ENCODE measurements at regions not wholly inside any gene's neighbourhood (a gene's known extent, or its start where the extent isn't known, plus 50 kb on each side); places are given as distances from the start of the nearest gene placed in this dataset.

- Histone ChIP-seq H2BK120ac (ENCODE audit: low read depth, low read length, poor library complexity, severe bottlenecking) (no peak overlapping the region), H3K4me2 (ENCODE audit: insufficient read depth, insufficient read length, low read length) (no peak overlapping the region)
- WGBS (ENCODE audit: extremely low coverage, insufficient read length, low lambda C conversion rate), result no CpG with 5 or more reads among the region's 1 CpG
Measured at GRCh38 chr16:80408014-80408413, 132.8 kb upstream of the DYNLRB2 start.

More at GRCh38 chr16:80408014-80408413, 132.8 kb upstream of the DYNLRB2 start:
- Histone ChIP-seq H3K4ac (ENCODE audit: low read depth, low read length) (no peak overlapping the region), H3K23me2 (ENCODE audit: insufficient read length, low read depth, low read length, poor library complexity, severe bottlenecking) (no peaks in the 10 kb centered on the region), H4K5ac (ENCODE audit: insufficient read length, low read depth, low read length) (no peak overlapping the region), H3T11ph (ENCODE audit: low read length) (no peak overlapping the region), H3K23ac (ENCODE audit: insufficient read length, low read depth, low read length) (no peak overlapping the region), H3K14ac (ENCODE audit: insufficient read depth, low read length) (no peak overlapping the region), H2AFZ (ENCODE audit: low read length) (no peak overlapping the region), H4K91ac (ENCODE audit: insufficient read length, low read depth, low read length) (no peak overlapping the region), H3K9ac (ENCODE audit: extremely low read depth, insufficient read length, low read length) (no peak overlapping the region), H4K8ac (replicated peaks; ENCODE audit: insufficient read length, low read depth, low read length) (no peak overlapping the region), H2BK5ac (ENCODE audit: insufficient read length, low read length) (no peak overlapping the region), H2BK15ac (ENCODE audit: low read depth, low read length) (no peak overlapping the region), H3K79me1 (ENCODE audit: insufficient read depth, low read depth, low read length, poor library complexity, severe bottlenecking) (no peaks in the 10 kb centered on the region), H3K18ac (ENCODE audit: insufficient read length, low read depth, low read length) (no peak overlapping the region), H3K79me2 (ENCODE audit: insufficient read depth, low read length) (no peaks in the 10 kb centered on the region), H2BK12ac (ENCODE audit: insufficient read length, low read depth, low read length) (no peak overlapping the region), H3K56ac (ENCODE audit: insufficient read length, low read depth, low read length) (no peak overlapping the region), H2AK5ac (ENCODE audit: insufficient read length, low read length) (no peak overlapping the region), H3K27ac (ENCODE audit: insufficient read length, low read depth, low read length) (no peak overlapping the region), H2BK20ac (ENCODE audit: low read depth, low read length, poor library complexity, severe bottlenecking) (no peak overlapping the region), H3K27me3 (ENCODE audit: insufficient read depth, low read length) (no peaks in the 10 kb centered on the region), H4K20me1 (ENCODE audit: control insufficient read depth, insufficient read depth, insufficient read length) (no peaks in the 10 kb centered on the region), H3K9me3 (ENCODE audit: control insufficient read depth, low read depth, low read length) (no peaks in the 10 kb centered on the region), H3K4me1 (ENCODE audit: insufficient read depth, low read length) (no peaks in the 10 kb centered on the region)
- no peak for TF ChIP-seq CTCF (conservative IDR thresholded peaks at IDR 0.05)
- no peaks in the 10 kb centered on the region for H3K9me3 Mint-ChIP-seq
- no peak overlapping the region for H3K4me3 Mint-ChIP-seq
- peaks cover 15% of the 10 kb centered on the region; the same call in 1 of the 2 replicates for H3K27me3 Mint-ChIP-seq (ENCODE audit: low read depth)
- no peak overlapping the region for H3K27ac Mint-ChIP-seq
- no peaks in the 10 kb centered on the region for H3K36me3 Mint-ChIP-seq (ENCODE audit: insufficient read depth in 1 of 3, low read depth in 3 of 3)
- no peaks in the 10 kb centered on the region for H3K4me1 Mint-ChIP-seq
- no peak for DNase-seq

All from H9 (cell line).